ENCODE measurements at regions not wholly inside any gene's neighbourhood (a gene's known extent, or its start where the extent isn't known, plus 50 kb on each side); places are given as distances from the start of the nearest gene placed in this dataset.

DNA sequence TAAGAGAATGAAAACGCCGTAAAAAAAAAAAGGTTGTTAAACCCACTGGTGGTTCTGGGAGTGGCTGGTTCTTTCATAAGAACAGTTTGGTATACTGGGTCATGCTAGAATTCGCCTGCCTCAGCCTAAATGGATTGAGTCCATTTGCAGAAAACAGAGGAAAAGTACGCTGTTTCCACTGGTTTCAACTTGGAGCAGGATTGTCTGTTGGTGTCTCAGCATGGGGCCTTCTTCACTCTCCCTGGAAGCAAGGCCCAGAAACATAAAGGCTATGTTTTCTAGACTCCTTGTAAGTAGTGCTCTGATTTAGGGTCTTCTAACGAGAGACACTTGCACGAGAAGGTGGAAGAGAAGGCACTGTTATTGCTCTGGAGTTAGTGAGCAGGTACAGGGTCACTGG lies 116.9 kb upstream of the MTAP start:
- Histone ChIP-seq H3K36me3 (no peaks in the 10 kb centered on the region), H3K27ac (no peak overlapping the region), H4K20me1 (ENCODE audit: low read depth) (no peaks in the 10 kb centered on the region), H3K4me3 (no peak overlapping the region), H3K79me2 (ENCODE audit: low read depth) (no peaks in the 10 kb centered on the region), H3K4me2 (no peak overlapping the region), H3K4me1 (peaks cover 6% of the 10 kb centered on the region), H3K9me3 (ENCODE audit: low read depth) (no peaks in the 10 kb centered on the region), H3K27me3 (no peaks in the 10 kb centered on the region), H2AFZ (replicated peaks) (no peak overlapping the region), H3K9ac (no peak overlapping the region), H3F3A (ENCODE audit: low read depth) (no peaks in the 10 kb centered on the region)
- Mint-ChIP-seq H3K4me1 (no peaks in the 10 kb centered on the region), H3K36me3 (no peaks in the 10 kb centered on the region), H3K27me3 (ENCODE audit: insufficient read depth, low read depth) (no peaks in the 10 kb centered on the region), H3K4me3 (no peak overlapping the region), H3K27ac (no peak overlapping the region), H3K9me3 (no peaks in the 10 kb centered on the region)
- peak; percentile 16 for DNase-seq (ENCODE audit: low spot score)
- TF ChIP-seq EZH2 (IDR thresholded peaks at IDR 0.05), result no peak
- TF ChIP-seq EZH2phosphoT487 (IDR thresholded peaks at IDR 0.05), result no peak
- TF ChIP-seq, protein P1, sequence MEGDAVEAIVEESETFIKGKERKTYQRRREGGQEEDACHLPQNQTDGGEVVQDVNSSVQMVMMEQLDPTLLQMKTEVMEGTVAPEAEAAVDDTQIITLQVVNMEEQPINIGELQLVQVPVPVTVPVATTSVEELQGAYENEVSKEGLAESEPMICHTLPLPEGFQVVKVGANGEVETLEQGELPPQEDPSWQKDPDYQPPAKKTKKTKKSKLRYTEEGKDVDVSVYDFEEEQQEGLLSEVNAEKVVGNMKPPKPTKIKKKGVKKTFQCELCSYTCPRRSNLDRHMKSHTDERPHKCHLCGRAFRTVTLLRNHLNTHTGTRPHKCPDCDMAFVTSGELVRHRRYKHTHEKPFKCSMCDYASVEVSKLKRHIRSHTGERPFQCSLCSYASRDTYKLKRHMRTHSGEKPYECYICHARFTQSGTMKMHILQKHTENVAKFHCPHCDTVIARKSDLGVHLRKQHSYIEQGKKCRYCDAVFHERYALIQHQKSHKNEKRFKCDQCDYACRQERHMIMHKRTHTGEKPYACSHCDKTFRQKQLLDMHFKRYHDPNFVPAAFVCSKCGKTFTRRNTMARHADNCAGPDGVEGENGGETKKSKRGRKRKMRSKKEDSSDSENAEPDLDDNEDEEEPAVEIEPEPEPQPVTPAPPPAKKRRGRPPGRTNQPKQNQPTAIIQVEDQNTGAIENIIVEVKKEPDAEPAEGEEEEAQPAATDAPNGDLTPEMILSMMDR (IDR thresholded peaks at IDR 0.05), result no peak

GRCh38 chr9:21686738-21687137 lies 115.7 kb upstream of the MTAP start:
- H3K4me1 Mint-ChIP-seq, result no peaks in the 10 kb centered on the region
- TF ChIP-seq EZH2phosphoT487 (IDR thresholded peaks at IDR 0.05), result no peak
- TF ChIP-seq, protein P1 (IDR thresholded peaks at IDR 0.05), result no peak
- no peak for TF ChIP-seq EZH2 (IDR thresholded peaks at IDR 0.05)

GRCh38 chr9:21687351-21687750 lies 115.1 kb upstream of the MTAP start:
- H3K27ac ChIP-seq, result no peak overlapping the region
- no peaks in the 10 kb centered on the region for H3K9me3 ChIP-seq (ENCODE audit: low read depth)
- TF ChIP-seq EZH2phosphoT487 (IDR thresholded peaks at IDR 0.05), result no peak
- no peak for TF ChIP-seq EZH2 (IDR thresholded peaks at IDR 0.05)
- TF ChIP-seq, protein P1 (IDR thresholded peaks at IDR 0.05), result no peak
- H3K9ac ChIP-seq, result no peak overlapping the region
- no peaks in the 10 kb centered on the region for H3K27me3 ChIP-seq
- no peaks in the 10 kb centered on the region for H4K20me1 ChIP-seq (ENCODE audit: low read depth)
- H2AFZ ChIP-seq (replicated peaks), result no peak overlapping the region
- no peaks in the 10 kb centered on the region for H3K9me3 Mint-ChIP-seq
- no peak overlapping the region for H3K4me3 ChIP-seq
- no peaks in the 10 kb centered on the region for H3K36me3 ChIP-seq
- no peak overlapping the region for H3K4me3 Mint-ChIP-seq
- H3K79me2 ChIP-seq (ENCODE audit: low read depth), result no peaks in the 10 kb centered on the region
- H3K4me1 ChIP-seq, result peaks cover 6% of the 10 kb centered on the region
- no peaks in the 10 kb centered on the region for H3F3A ChIP-seq (ENCODE audit: low read depth)
- H3K36me3 Mint-ChIP-seq, result no peaks in the 10 kb centered on the region
- DNase-seq (ENCODE audit: low spot score), result no peak
- no peak overlapping the region for H3K27ac Mint-ChIP-seq
- no peak overlapping the region for H3K4me2 ChIP-seq
- no peaks in the 10 kb centered on the region for H3K4me1 Mint-ChIP-seq
- H3K27me3 Mint-ChIP-seq (ENCODE audit: insufficient read depth, low read depth), result no peaks in the 10 kb centered on the region

More at GRCh38 chr9:21686738-21687137, 115.7 kb upstream of the MTAP start:
- H3K9me3 Mint-ChIP-seq, result no peaks in the 10 kb centered on the region
- Histone ChIP-seq H4K20me1 (ENCODE audit: low read depth) (no peaks in the 10 kb centered on the region), H3K4me2 (no peak overlapping the region), H3K27ac (no peak overlapping the region), H3K9me3 (ENCODE audit: low read depth) (no peaks in the 10 kb centered on the region), H3K4me3 (no peak overlapping the region), H3K4me1 (peaks cover 6% of the 10 kb centered on the region), H3K27me3 (no peaks in the 10 kb centered on the region), H2AFZ (replicated peaks) (no peak overlapping the region), H3K9ac (no peak overlapping the region), H3K79me2 (ENCODE audit: low read depth) (no peaks in the 10 kb centered on the region), H3F3A (ENCODE audit: low read depth) (no peaks in the 10 kb centered on the region), H3K36me3 (no peaks in the 10 kb centered on the region)
- no peaks in the 10 kb centered on the region for H3K36me3 Mint-ChIP-seq
- no peak overlapping the region for H3K27ac Mint-ChIP-seq
- no peaks in the 10 kb centered on the region for H3K27me3 Mint-ChIP-seq (ENCODE audit: insufficient read depth, low read depth)
- H3K4me3 Mint-ChIP-seq, result no peak overlapping the region
- DNase-seq (ENCODE audit: low spot score), result no peak
